HG03439 (cell line): ENCODE measurements at regions not wholly inside any gene's neighbourhood (a gene's known extent, or its start where the extent isn't known, plus 50 kb on each side); places are given as distances from the start of the nearest gene placed in this dataset.

Source experiments
- ATAC-seq: cut with Tn5 transposase; IDR thresholded peaks from one replicate; pipeline ENCODE4 v1.9.1; 2021; ENCODE audit warnings: mild to moderate bottlenecking, moderate library complexity; ENCODE audit not compliant: unreplicated experiment

DNA sequence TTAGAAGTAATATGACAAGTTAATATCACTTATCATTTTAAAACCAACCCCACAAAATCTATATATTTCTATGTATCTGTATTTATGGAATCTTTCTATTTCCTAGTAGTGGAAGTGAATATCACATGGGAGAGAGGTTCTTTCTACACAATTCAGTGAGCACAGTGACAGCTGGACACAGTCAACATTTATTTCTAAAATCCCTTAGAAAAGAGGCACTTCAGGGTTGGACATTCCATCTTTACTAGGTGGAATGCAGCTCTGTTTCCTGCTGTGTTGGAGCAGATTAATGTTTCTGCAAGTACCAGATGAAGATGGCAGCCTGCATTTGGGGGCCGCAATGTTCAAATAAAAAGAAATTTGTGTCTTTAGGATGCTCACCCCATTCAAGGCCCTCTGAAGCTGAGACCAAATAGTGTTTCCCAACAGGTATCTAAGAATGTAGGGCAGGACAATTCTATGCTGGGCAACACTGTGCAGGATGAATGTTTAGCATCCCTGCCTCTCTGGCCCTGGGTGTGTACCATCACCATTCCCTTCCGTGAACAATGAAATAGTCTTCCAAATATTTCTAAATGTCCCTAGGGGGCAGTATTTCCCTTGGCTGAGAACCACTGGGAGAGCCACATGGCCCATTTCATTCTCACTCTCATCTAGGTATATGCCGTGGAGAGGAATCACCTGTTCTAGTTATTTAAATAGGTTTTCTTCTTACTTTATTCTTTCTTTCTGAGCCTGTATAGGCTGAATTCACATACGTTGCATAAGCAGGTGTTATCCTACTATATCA lies 394.8 kb downstream of the PRDM2 start:
- no peak for ATAC-seq

GRCh38 chr1:14098294-14098913 lies 398.4 kb downstream of the PRDM2 start:
- ATAC-seq, result no peak

GRCh38 chr1:14100444-14100843 lies 400.5 kb downstream of the PRDM2 start:
- ATAC-seq, result no peak

DNA sequence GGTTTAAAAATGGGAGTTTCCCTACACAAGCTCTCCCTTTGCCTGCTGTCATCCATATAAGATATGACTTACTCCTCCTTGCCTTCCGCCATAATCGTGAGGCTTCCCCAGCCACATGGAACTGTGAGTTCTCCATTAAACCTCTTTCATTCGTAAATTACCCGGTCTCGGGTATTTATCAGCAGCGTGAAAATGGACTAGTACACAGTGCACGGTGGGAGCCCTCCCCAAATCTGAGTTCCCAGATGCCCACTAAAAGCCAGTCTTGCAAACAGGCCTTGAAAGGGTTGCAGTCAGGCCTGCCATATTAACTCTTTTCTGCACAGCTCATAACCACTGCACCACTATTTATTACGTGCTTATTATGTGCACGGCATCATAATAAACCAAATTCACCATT lies 400.9 kb downstream of the PRDM2 start:
- ATAC-seq, result no peak

DNA sequence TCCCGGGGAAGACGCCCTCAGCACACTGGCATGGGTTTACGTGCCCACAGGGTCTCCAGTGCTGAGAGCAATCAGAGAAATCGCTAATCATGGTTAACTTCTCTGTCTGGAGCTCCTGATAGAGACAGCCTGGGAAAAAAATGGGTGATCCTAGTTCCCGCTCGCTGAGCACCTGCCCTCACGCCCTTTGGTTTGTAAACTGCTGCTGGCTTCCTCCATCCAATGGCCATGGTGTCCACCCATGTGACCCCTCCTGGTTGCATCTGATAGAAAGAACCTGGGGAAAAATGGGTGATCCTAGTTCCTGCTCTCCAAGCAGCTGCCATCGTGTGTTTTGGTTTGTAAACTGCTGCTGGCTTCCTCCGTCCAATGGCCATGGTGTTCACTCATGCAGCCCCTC lies 402.2 kb downstream of the PRDM2 start:
- no peak for ATAC-seq

- ATAC-seq, result no peak
These were observed 404.0 kb downstream of the PRDM2 start for GRCh38 chr1:14103878-14104430.

DNA sequence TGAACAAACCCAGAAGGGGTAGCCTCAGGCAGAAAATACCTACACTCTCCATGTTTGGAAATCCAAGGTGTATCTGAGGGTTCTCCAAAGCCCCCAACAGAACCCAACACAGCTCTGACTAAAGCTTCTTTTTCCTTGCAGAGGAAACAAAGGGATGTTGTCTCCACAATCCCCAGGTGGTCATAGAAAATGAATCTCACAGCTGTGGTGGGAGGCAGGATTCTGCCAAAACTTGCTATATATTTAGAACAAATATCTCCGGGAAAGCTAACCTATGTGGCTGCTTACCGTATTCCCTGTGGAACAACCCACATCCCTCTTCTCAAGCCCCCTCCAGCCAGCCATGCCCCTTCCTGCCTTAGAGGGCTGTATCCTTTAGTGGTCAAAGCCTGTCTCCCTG lies 406.1 kb downstream of the PRDM2 start:
- no peak for ATAC-seq

GRCh38 chr1:14106679-14107313 lies 406.8 kb downstream of the PRDM2 start:
- no peak for ATAC-seq

- no peak for ATAC-seq
These were observed 408.6 kb downstream of the PRDM2 start for GRCh38 chr1:14108356-14109275.

DNA sequence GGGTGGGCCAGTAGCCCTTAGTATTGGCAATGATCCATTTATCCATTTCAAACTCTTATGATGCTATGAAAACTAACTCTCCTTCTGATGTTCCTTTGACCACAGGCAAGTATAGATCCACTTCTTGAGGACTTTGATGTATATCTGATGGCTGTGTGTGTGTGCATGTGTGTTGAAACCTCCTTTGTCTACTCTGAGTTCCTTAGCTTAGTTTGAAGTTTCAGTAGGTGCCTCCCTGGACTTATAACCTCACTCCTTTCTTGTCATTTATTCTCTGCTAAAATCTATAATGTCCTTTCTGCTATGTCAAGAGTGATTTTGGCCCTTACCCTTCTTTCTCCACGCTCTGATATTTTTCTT lies 409.3 kb downstream of the PRDM2 start:
- ATAC-seq, result no peak

DNA sequence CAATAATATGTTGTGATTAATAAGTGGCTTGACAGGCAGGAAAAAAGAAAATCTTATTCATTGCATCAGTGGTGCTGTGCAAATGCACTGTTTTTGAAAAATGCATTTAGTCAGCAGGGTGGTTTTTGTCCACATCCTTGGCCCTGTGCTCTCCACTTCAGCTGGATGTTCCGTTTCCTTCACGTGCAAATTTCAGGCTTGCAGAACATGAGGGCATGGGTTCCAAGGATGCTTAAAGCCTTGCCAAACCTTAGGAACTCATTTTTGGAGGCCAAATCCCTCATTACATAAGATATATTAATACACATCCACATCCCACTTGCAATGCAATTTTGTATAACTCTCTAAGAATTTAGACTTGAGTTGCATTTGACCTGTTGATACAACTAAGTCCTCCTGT lies 410.1 kb downstream of the PRDM2 start:
- ATAC-seq, result no peak

GRCh38 chr1:14111121-14111520 lies 411.1 kb downstream of the PRDM2 start:
- ATAC-seq, result no peak

- no peak for ATAC-seq
These were observed 412.6 kb downstream of the PRDM2 start for GRCh38 chr1:14112613-14113012.

DNA sequence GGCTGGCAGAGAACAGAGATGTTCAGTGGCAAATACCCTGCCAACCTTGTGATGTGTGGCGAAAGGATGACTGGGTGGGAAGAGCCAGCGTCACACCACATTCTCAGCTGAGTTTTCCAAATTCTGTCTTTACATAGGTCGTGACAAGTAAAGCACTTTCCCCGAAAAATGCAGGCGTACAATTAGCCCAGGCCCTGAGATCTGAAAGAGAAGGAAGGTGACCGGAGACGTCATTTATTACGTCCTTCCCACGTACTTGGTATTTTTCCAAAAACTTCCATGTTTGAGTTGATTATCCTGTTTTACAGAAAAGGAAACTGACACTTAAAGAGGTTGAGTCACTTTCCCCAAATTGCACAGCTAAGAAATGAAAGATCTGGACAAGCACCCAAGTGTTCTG lies 413.3 kb downstream of the PRDM2 start:
- ATAC-seq, result no peak

DNA sequence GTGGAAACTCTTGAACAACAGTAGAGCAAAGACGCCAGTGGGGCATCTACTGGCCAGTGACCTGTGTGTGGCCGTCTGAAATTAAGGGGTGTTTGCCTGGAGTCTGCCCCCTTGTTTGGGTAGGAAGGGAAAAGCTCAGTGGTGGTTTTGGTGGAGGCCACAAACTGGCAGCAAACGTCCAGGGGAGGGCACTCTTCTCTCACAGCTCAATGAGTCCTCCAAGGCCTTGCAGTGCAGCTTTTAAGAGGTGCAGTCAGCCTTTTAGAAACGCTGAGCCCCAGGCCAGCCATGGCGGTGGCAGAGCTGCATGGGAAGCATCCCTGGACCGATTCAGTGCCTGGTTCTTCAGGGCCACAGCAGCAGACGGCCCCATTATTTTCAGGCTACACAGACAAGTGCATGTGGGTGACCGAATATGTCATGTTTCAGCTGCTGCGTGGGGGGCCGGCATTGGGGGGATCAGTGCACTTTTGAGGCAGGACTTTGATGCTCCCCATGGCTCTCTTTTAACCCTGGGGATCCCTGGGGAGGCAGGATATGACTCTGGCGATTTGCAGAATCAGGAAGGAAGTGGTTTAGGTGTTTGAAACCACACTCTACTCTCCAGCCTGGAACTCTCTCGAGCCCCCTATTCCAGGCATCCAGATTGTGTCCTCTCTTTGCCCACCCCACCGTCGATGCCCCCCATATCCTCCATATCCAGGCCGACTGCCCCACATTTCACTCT lies 414.0 kb downstream of the PRDM2 start:
- no peak for ATAC-seq

DNA sequence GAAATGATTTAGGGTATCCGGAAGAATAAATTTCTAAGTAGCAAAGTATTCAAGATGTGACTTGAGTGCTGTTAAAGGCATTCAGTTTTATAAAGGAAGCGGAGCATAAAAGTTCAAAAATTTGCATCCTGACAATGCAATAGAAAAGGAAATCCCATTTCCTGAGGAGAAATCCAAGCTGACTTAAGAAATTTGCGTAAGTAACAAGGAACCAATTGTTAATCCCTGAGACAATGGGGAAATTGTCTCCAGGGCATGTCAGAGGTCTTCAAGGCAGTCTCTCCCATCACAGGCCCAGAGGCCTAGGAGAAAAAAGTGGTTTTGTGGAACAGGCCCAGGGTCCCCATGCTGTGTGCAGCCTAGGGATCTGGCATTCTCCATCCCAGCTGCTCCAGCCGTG lies 416.0 kb downstream of the PRDM2 start:
- ATAC-seq, result no peak

- ATAC-seq, result no peak
These were observed 417.7 kb downstream of the PRDM2 start for GRCh38 chr1:14117700-14118099.

- no peak for ATAC-seq
These were observed 418.9 kb downstream of the PRDM2 start for GRCh38 chr1:14118691-14119485.

DNA sequence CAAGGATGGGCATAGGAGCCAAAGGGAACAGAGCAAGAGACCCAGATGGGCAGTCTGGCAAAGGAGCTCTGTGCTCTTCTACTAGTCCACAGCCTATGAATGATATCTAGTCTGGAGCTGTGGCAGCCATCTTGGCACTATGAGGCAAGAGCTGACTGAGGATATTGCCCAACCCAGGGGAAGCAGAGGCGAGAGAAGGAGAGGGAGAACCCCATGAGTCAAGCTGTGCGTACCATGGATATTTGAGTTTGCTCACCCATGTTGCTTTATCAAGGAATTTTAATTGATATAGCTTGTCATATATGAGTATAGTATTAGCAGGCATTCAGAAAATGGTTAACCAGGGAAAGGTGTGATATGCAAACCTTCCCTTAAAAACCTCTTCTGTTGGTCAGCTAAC lies 420.9 kb downstream of the PRDM2 start:
- no peak for ATAC-seq
